OCI-M1 (cell line): ENCODE measurements at regions not wholly inside any gene's neighbourhood (a gene's known extent, or its start where the extent isn't known, plus 50 kb on each side); places are given as distances from the start of the nearest gene placed in this dataset.
"Not testable (repeated sequence)": the region's sequence is repeated elsewhere in the genome, so short reads cannot be mapped to it uniquely, and the experiment has no call there.

Experiments
- DNase-seq: peaks from one replicate; lab custom pipeline; 2025; lab: John Stamatoyannopoulos, UW

- no peak for DNase-seq
These were observed 71.8 kb upstream of the LTBP1 start for GRCh38 chr2:32874931-32875330.

- DNase-seq: no peak
These were observed 68.9 kb upstream of the LTBP1 start for GRCh38 chr2:32877587-32878510.

- DNase-seq: not testable (repeated sequence)
These were observed 66.8 kb upstream of the LTBP1 start for GRCh38 chr2:32879943-32880342.

- DNase-seq: no peak
These were observed 63.6 kb upstream of the LTBP1 start for GRCh38 chr2:32882816-32883810.

GRCh38 chr2:32884346-32884745, 62.4 kb upstream of the LTBP1 start:
- DNase-seq: no peak

- not testable (repeated sequence) for DNase-seq
These were observed 60.2 kb upstream of the LTBP1 start for GRCh38 chr2:32886397-32887055.

- DNase-seq: no peak
These were observed 59.6 kb upstream of the LTBP1 start for GRCh38 chr2:32887125-32887524.

GRCh38 chr2:32894119-32894728, 52.5 kb upstream of the LTBP1 start:
- peak; percentile 22 for DNase-seq

GRCh38 chr2:32895424-32895823, 51.3 kb upstream of the LTBP1 start:
- no peak for DNase-seq
